GM19468 (cell line): ENCODE measurements at regions not wholly inside any gene's neighbourhood (a gene's known extent, or its start where the extent isn't known, plus 50 kb on each side); places are given as distances from the start of the nearest gene placed in this dataset.

Experiments
- ATAC-seq: cut with Tn5 transposase; IDR thresholded peaks from one replicate; pipeline ENCODE4 v1.9.1; 2021; ENCODE audit warnings: mild to moderate bottlenecking, moderate library complexity, moderate number of reproducible peaks; ENCODE audit not compliant: unreplicated experiment; ENCODE audit errors: extremely low read depth

DNA sequence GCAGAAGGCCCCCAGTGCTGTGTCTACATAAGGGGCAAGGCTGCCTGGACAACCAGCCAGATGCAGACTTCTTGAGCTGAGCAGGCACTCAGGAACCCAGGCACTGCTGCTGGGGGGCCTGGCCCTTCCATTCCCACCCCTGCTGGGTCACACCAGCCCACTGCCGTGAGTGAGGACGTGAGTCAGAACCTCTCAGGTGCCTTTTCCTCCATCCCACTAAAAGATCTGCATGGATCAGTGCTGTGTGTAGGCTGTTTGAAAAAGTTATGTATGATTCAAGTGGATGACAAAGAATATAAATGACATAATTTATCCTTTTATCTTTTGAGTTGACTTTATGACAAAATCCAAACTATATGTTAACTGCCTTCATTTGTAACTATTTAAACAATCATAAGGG lies 499.3 kb downstream of the INHBA start:
- ATAC-seq, result no peak

DNA sequence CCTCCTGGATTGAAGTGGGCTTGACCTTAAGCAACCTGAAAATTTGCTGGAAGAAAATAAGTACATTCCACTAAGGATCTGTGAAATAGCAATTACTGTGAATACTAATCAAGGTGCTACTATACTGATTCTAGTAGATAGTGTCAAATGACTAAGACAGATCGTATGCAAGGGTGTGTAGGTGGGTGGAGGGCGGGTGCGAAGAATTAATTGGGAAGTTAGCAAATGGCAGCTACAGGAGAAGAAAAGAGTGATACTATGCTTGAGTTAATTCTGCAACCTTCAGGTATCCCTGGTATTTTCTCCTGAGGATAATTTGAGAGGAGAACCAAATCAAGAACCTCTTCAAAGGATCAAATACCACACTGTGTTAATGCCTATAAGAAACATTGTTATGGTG lies 501.9 kb downstream of the INHBA start:
- no peak for ATAC-seq

DNA sequence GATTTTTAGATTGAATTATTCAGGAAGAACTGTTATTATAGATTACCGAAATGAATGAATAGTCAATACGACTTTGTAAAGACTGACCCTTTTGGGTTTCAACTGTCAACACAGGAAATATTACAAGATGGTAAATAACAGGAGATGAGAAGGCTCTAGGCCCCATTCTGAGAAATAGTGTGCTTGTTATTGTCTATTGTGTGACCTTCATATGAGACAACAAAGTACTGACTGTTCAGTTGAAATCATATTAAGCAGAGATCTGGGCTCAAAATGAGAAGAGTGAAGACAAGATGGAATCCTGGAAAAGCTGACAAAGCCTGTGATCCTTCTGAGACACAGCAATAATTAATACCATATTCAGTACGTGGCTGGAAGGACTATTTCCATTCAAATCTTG lies 503.8 kb downstream of the INHBA start:
- ATAC-seq, result no peak

DNA sequence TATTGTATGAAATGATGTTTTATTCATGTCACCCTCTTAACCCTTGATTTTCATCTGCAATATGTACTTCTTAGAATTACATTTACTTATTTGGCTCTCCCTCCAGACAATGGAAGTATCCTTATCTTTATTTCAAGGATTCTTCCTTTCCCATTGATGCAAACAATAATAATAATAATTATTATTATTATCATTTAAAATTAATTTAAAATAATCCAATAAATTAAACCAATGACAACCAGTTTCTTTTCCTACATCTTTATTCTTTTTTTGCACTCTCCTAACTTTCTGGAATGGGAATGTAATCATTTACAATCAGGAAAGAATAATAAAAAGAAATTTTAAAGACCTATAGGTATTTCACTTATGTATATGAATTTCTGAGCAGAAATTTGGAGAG lies 504.4 kb downstream of the INHBA start:
- no peak for ATAC-seq

DNA sequence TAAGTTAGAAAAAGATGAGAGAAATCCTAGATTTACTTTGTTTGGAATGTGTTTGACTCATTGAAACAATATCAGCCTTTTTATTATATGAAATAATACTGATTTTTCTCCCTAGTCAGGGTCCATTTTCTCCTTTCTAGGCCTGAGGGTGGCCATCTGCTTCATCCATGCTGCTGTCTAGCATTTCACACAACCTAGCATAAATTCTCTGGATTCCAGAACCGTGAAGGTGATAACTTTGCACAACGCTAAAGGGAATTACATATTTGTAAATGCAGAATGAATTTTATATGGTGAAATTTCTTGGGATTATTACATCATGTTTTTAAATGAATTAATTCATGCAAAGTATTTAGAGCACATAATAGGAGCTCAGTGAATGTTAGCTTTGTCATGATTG lies 505.1 kb downstream of the INHBA start:
- no peak for ATAC-seq

DNA sequence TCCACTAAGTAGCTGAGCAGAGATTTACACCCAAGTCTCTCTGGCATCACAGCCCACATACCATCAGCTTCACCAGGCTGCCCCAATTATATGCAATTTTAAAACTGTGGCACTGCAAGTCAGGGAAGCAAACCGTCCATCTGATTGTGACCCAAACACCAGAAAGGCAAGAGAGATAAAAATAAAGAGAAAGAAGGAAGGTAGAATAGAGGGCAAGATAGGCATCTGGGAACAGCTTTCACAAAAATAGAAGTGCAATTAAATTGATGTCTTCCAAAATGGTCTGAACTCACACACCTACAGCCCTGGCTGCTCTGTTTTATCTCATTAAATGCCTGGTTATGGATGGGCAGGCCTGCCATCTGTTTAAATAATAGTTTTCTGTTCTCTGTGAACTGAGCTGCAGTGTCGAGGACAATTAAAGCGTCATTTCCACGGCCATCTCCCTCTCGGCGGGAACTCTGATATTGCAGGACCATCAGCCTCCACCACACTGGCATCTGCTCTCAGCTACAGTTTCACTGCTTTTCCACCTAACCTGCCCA lies 509.1 kb downstream of the INHBA start:
- no peak for ATAC-seq

DNA sequence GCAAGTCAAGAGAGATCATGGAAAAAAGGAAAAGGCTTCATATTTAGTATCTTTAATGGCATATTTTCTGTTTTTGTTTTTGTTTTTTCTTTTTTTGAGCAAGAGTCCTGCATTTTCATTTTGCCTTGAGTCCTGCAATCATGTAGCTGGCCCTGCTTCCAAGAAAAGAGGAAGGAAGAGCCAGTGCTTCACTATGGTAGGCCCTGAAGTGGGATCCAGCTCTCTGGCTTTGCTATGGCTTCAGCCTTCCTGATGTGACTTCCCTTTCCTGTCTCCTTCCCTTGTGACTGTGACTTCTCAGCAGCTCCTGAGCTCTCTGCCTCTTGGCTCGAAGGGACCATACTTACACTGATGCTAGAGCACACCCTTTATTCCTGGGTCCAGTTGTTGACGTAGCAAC lies 512.3 kb downstream of the INHBA start:
- ATAC-seq, result no peak

DNA sequence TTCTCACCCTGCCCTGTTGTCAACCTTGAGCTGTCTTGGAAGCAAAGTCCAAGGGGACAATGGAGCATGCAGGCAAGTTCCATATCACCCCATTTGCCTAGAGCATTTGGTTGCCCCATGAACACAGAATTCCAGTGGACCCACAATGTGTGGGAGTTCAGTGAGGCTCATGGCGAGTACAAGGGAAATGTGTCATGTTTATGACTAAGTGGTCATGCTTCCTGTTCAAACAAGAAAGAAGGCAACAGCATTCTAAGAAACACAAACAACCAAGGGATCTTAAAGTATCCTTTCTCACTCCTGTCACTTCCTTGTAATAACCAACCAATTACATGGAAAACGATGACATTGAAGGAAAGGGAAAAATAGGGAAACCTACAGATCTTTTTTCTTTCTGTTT lies 513.0 kb downstream of the INHBA start:
- ATAC-seq, result no peak

DNA sequence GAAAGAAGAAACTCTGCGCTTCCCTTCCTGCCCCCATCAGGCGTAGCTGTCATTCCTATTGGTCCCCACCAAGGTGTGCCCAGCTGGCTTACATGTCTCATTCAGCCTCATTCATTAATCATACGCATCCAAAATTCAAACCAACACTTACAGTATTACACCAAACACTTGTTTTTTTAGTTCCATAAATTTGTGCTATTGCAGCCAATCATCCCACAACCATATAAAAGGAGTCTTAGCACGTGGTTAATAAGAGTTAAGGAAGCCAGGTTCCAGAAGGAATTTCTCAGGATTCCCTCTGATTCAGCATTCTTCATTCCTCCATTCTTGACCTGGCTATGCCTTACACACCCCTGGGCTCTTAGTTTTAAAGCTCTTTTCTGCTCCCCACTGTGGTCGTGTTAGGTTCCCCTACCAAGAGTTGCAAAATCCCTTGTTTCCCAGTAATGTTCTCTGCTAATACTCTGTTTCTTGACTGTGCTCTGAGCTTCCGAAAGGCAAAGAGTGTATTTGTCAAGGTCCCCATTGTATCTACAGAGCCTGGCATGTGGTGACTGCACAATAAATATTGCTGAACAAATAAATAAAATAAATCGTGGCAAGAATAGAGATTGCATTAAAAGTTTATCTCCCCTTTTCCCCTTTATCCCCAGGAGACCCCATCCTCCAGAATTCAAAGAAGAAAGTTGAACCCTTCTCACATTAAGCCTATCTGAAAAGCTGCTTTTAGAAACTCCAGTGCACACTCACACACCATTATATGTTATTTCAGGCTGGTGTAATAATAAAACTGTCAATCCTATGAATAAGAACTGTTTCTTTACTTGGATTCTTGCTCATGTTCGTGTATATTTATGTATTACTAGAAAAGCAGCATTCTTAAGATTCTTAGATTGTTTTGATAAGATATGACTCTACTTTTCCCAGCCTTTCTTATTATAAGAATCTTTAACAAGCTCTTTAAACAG lies 514.4 kb downstream of the INHBA start:
- no peak for ATAC-seq

DNA sequence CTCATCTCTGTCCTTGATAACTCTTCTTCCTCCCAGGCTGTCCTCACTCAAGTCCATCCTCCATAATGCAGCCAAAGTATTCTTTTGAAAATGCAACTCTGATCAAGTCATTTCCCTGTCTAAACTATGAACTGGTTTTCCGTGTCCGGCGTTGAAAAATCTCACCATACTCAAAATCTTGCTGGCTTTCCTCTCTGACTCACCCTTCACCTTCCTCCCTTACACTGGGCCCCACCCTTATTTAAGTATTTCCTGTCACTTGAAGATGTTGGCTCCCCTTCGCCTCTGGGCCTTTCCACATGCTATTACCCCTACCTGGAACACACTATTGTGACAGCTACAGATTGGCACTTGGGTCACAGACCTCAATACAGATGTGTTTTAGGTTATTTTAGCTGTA lies 515.6 kb downstream of the INHBA start:
- no peak for ATAC-seq

DNA sequence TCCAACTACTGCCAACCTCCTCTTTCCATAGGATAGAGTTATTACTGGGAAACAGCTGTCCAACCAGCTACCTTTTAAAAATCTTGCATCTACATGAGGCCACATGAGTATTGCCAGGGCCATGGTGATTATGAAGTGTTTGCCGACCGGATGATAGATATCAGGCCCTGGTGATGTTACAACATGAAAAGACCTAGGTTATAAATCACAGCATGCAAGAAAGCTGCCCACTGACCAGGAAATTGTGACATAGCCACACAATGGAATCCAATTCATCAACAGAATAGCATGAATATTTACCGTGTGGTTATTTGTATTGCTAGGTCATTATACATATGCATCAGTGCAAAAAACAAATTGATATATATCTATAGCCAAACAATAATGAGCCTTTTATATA lies 517.0 kb downstream of the INHBA start:
- no peak for ATAC-seq

DNA sequence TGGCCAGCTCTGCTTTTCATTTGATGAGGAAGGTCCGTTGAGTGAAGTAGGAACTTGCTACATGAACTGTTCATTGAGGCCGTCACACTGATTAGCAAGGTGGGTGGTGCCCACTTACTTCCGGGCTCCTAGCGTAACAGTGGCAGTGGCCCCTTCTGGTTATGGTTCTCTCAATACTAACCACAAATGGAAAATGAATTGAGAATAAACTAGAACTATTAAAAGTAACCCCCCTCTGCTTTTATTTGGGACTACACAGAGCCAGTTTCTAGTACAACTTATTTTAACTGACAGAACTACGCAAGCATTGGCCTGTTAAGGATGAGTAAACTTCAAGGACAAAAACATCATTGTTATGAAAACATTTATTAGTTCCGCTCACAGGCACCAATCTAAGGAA lies 519.1 kb downstream of the INHBA start:
- no peak for ATAC-seq

DNA sequence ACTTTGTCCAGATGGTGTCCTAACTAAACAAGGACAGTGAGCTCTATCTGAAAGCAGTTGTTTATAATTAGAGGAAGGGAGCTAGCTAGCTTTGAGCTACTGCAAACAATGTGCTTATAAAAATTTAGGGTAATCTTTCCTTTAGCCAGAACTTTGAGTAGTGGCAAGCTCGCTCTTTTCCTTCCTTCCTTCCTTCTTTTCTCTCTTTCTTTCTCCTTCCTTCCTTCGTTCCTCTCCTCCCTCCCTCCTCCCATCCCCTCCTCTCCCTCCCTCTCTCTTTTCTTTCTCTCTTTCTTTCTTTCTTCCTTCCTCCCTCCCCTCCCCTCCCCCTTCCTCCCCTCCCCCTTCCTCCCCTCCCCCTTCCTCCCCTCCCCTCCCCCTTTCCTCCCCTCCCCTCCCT lies 520.1 kb downstream of the INHBA start:
- no peak for ATAC-seq

DNA sequence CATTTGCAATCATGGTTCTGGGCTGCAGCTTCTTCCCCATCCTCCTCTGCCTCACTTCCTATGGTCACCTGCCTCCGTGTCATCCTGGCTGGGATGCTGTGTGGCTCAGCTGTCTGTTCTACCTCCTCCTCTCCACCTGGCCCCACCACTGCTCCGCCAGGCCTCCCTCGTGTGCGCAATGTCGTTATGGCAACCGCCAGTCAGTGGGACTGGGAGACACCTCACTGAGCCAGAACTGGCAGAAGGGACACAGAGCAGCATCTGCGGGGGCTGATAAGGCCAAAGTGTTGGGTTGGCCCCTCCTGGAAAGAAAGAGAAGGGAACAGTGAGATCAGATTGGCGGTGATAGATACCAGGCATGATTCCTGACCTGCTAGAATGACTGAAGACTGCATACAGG lies 527.5 kb downstream of the INHBA start:
- ATAC-seq, result no peak

DNA sequence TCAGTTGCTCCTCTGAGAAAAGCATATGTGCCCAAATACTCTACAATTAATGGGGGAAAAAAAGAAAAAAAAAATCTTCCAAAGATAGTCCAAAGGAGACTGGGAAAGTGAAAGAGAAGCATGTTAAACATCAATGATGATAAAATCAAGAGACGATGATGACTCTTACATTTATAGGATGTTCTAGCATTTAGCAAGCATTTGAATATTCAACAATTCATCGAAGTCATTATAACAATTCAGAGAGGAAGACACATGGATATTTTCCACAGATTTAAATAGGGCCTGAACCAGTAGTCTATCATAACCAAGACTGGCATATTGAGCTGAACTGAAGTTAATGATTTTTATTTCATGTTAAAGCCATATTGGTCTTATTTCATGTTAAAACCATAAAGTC lies 528.4 kb downstream of the INHBA start:
- ATAC-seq, result no peak

DNA sequence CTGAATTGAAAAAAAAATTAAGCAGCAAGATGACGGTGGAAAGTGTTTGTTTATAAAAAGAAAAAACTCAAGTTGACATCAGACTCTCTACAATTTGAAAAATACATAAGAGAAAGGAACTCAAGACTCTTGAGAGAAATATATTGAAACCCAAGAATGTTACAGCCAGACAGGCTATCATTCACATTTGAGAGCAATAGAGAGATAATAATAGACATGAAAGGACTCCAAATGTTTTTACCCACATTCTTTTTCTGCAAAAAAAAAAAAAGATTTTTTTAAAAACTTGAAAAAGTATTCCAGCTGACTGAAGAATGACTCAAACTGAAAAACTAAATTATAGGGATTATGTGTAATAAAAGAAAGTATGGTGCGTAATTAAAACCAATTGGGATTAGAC lies 532.4 kb downstream of the INHBA start:
- no peak for ATAC-seq

DNA sequence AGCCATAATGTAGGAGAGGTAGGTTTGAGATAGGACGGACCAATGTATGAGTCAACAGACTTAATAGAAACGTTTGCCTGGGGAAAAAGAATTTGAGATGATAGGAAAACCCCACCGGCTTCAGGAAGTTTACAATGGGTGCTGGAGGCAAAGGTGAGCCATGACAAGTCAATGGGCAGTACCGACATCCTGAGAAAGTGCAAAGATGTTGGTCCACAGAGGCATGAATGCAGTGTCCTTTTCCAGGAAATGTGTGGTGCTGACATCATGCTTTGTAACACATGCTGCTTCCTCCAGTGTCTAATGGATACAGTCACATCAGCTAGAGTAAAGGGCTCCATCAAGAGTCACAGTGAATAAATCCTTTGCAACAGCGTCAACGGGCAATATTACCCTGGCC lies 533.6 kb downstream of the INHBA start:
- ATAC-seq, result no peak

DNA sequence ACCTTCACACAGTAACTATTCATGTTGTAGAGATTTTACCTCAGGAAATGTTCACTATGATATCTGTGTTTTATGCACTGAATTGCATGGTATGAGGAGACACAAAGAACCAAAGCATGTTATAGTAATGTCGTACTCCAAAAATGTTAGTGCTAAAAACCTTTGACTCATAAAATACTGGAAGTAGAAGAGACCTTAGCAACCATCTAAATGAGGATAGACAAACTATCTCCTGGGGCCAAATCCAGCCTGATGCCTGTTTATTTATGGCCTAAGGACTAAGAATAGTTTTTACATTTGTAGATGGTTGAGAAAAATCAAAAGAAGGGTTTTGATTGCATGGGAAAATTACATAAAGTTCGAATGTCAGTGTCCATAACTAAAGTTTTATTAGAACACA lies 535.1 kb downstream of the INHBA start:
- ATAC-seq, result no peak

DNA sequence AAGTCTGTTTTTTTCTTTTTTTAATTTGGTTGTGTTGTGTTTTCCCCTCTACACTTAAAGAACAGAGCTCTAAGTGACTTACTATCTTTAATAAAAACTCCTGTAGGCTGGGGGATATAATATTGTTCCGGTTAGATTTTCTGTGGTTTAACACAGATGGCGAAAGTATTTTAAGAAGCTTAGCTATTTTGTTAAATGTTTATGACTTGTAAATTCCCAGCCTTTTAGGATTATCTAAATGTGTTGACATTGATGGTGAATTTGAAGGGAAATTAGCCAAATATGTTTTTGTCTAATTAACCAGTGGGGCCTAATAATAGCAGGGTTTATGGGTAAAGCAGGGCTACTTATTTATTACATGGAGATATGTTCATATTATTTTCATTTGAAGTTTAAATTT lies 538.5 kb downstream of the INHBA start:
- no peak for ATAC-seq

DNA sequence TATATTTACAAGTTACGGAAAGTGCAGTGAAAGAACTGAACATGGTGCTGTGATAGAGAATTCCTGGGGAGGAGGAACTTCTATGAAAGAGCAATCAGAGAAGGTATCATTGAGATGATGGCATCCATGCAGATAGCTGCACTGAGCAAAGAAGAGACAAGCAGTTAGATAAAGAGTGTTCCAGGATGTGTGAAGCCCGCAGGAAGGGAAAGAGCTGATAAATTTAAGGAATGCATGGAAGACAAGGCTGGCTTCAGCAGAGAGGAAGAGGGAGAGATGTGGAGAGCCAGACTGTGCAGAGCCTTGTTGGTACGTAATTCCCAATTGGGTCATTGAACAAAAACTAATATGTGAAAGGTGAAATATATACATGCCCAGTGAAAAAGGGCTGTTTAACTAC lies 538.9 kb downstream of the INHBA start:
- no peak for ATAC-seq

DNA sequence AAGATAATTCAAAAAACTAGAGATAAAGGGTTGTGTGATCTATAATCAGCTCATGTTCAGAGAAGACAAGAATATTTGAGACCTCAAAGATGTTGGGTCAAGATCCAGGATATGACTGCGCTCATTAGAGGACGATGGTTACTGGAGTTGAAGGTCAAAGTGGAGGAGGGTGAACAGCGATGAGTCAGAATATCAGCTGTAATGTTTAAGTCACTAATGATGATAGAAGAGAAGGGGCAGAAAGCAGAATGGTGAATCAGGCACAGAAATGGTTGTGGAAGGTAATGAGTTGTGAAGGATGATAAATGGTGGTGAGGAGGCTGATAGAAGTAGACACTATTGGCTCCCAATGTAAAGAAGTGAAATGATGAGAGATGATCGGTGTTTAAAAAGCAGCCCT lies 540.3 kb downstream of the INHBA start:
- ATAC-seq, result no peak

DNA sequence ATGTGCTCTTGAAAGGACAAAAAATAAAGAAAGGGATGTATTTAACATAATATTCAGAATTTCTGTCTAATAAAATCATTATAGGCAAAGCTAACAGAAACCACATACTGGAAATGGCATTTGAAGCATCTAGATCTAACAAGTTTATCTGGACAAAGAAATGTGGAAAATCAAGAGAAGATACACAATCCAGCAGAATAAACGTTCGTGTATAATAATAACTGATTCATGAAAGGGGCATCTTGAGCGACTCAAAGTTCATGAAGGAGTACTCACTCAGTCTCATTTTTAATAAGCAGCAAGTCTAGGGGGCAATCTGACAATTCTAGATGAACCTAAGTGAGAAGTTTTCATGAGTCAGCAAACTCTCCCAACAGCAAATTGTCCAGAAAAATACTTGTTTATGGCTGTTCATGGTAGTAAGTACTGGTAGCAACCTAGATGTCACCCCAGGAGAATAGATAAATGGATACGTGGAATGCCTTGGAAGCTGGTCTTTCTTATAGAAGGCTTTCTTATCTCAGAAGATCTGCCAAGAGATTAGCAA lies 541.8 kb downstream of the INHBA start:
- no peak for ATAC-seq
